GM12875 (cell line): ENCODE measurements at regions not wholly inside any gene's neighbourhood (a gene's known extent, or its start where the extent isn't known, plus 50 kb on each side); places are given as distances from the start of the nearest gene placed in this dataset.

ENCODE experiments used
- H3K4me3 ChIP-seq: one replicate; pipeline ENCODE4 v1.5.1; 2011; ENCODE audit warnings: low read depth, low read length, control low read depth
- CTCF ChIP-seq: IDR thresholded peaks from 2 replicates; pipeline ENCODE4 v1.5.1; 2011; ENCODE audit warnings: low read depth, mild to moderate bottlenecking, control low read depth, inconsistent platforms, low read length, moderate library complexity, borderline replicate concordance; ENCODE audit not compliant: insufficient read depth

GRCh38 chr16:86783636-86784626, 205.6 kb downstream of the FOXL1 start:
- no peak for TF ChIP-seq CTCF
- no peak overlapping the region for H3K4me3 ChIP-seq

GRCh38 chr16:86786338-86786737, 208.0 kb downstream of the FOXL1 start:
- TF ChIP-seq CTCF = no peak
- no peak overlapping the region for H3K4me3 ChIP-seq

GRCh38 chr16:86786994-86787393, 208.6 kb downstream of the FOXL1 start:
- no peak for TF ChIP-seq CTCF

GRCh38 chr16:86787538-86787937, 209.2 kb downstream of the FOXL1 start:
- TF ChIP-seq CTCF = no peak
- H3K4me3 ChIP-seq = no peak overlapping the region

More at GRCh38 chr16:86786994-86787393, 208.6 kb downstream of the FOXL1 start:
- no peak overlapping the region for H3K4me3 ChIP-seq

GRCh38 chr16:86789621-86790051, 211.3 kb downstream of the FOXL1 start:
- H3K4me3 ChIP-seq = no peak overlapping the region
- no peak for TF ChIP-seq CTCF

GRCh38 chr16:86791287-86792035, 213.1 kb downstream of the FOXL1 start:
- H3K4me3 ChIP-seq = no peak overlapping the region
- no peak for TF ChIP-seq CTCF
